DND-41 (cell line): ENCODE measurements at regions not wholly inside any gene's neighbourhood (a gene's known extent, or its start where the extent isn't known, plus 50 kb on each side); places are given as distances from the start of the nearest gene placed in this dataset.

ENCODE experiments used
- ATAC-seq: fragments of 200-7000 bp; cut with Tn5 transposase; 3 replicates; pipeline ENCODE4 v1.9.1; 2021; ENCODE audit warnings: low read depth; ENCODE audit not compliant: insufficient read depth
- DNase-seq: peaks from one replicate; pipeline ENCODE4 v3.0.0-alpha.2; 2020
- H2AFZ ChIP-seq: 2 replicates; pipeline ENCODE4 v1.6.0; 2012; ENCODE audit warnings: low read depth, low read length
- H3K27ac ChIP-seq: 2 replicates; pipeline ENCODE4 v1.5.1; 2012; ENCODE audit warnings: low read length, inconsistent platforms
- H3K27me3 ChIP-seq: fragments of 200-600 bp; sonication (generic); 2 replicates; pipeline ENCODE4 v1.6.0; 2012; ENCODE audit warnings: low read length, mild to moderate bottlenecking, inconsistent platforms; ENCODE audit not compliant: insufficient read depth, poor library complexity
- H3K36me3 ChIP-seq: 2 replicates; pipeline ENCODE4 v1.5.1; 2012; ENCODE audit warnings: low read length, inconsistent platforms; ENCODE audit not compliant: insufficient read depth
- H3K4me1 ChIP-seq: 2 replicates; pipeline ENCODE4 v1.5.1; 2012; ENCODE audit warnings: mild to moderate bottlenecking, low read length; ENCODE audit not compliant: insufficient read depth
- H3K4me2 ChIP-seq: 2 replicates; pipeline ENCODE4 v1.6.0; 2012; ENCODE audit warnings: mild to moderate bottlenecking, moderate library complexity, low read length, inconsistent platforms; ENCODE audit not compliant: insufficient read depth
- H3K4me3 ChIP-seq, 2 experiments: fragments of 200-600 bp in 1 of 2; shearing (Covaris generic) in 1 of 2; 2 replicates each; pipeline ENCODE4 v1.5.1; 2012 to 2016; ENCODE audit warnings: inconsistent platforms in 2 of 2, low read length in 2 of 2, mild to moderate bottlenecking in 2 of 2, low read depth in 1 of 2, moderate library complexity in 1 of 2
- H3K79me2 ChIP-seq: 2 replicates; pipeline ENCODE4 v1.6.0; 2012; ENCODE audit warnings: low read length, inconsistent platforms; ENCODE audit not compliant: insufficient read depth
- H3K9ac ChIP-seq: 2 replicates; pipeline ENCODE4 v1.6.0; 2012; ENCODE audit warnings: low read depth, mild to moderate bottlenecking, inconsistent platforms, low read length, moderate library complexity
- H3K9me3 ChIP-seq: 2 replicates; pipeline ENCODE4 v1.5.1; 2012; ENCODE audit warnings: low read length, moderate library complexity, mild to moderate bottlenecking, inconsistent platforms; ENCODE audit not compliant: insufficient read depth, severe bottlenecking
- H4K20me1 ChIP-seq: 2 replicates; pipeline ENCODE4 v1.6.0; 2012; ENCODE audit warnings: low read length; ENCODE audit not compliant: insufficient read depth
- EZH2 ChIP-seq: IDR thresholded peaks from 3 replicates; pipeline ENCODE4 v1.6.1; 2012; ENCODE audit warnings: borderline replicate concordance, low read depth, mild to moderate bottlenecking, moderate library complexity, low read length, inconsistent platforms; ENCODE audit not compliant: severe bottlenecking
- TF ChIP-seq, protein P1 (sequence below): IDR thresholded peaks from 2 replicates; pipeline ENCODE4 v1.5.1; 2012; ENCODE audit warnings: borderline replicate concordance, low read length, moderate library complexity, mild to moderate bottlenecking; ENCODE audit not compliant: poor library complexity, severe bottlenecking; ENCODE audit errors: extremely low read depth

DNA sequence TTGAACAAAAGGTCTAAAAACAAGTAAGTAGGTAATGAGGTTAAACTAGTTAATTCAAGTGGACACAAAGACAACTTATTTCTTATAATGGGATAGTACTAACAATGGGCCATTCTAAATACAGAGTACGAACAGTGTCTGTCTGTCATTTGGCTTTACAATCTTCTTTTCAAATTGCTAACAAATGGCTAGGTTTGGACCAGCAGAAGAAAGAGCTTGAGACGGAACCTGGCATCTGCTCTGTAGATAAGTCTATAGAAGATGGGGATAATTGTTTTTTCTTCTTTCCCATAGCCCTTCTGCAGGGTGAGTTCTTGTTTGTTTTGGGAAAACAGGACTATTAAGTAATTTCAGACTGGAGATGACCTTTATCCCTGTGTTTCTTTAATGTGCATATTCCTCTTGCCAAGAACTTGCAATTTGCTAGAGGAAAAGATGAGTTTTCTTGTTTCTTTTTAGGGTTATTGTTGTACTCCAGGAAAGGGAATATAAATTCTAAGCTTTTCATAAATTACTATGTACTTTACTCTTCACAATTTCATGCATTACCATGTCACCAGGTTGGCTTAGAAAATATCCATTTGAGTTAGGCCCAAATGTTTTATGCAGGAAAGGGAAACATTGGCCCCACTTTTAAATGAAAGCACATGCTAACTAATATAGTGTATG is 500.5 kb upstream of the SYT4 start:
- no peak overlapping the region for H3K9ac ChIP-seq
- ATAC-seq: no peak
- no peak overlapping the region for H3K4me2 ChIP-seq
- TF ChIP-seq EZH2: no peak
- TF ChIP-seq, protein P1, sequence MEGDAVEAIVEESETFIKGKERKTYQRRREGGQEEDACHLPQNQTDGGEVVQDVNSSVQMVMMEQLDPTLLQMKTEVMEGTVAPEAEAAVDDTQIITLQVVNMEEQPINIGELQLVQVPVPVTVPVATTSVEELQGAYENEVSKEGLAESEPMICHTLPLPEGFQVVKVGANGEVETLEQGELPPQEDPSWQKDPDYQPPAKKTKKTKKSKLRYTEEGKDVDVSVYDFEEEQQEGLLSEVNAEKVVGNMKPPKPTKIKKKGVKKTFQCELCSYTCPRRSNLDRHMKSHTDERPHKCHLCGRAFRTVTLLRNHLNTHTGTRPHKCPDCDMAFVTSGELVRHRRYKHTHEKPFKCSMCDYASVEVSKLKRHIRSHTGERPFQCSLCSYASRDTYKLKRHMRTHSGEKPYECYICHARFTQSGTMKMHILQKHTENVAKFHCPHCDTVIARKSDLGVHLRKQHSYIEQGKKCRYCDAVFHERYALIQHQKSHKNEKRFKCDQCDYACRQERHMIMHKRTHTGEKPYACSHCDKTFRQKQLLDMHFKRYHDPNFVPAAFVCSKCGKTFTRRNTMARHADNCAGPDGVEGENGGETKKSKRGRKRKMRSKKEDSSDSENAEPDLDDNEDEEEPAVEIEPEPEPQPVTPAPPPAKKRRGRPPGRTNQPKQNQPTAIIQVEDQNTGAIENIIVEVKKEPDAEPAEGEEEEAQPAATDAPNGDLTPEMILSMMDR: no peak
- no peak overlapping the region for H3K4me3 ChIP-seq
- no peak overlapping the region for H3K27ac ChIP-seq
- H3K4me1 ChIP-seq: no peaks in the 10 kb centered on the region
- DNase-seq: no peak
- no peaks in the 10 kb centered on the region for H3K79me2 ChIP-seq
- H3K9me3 ChIP-seq: no peaks in the 10 kb centered on the region
- no peaks in the 10 kb centered on the region for H3K36me3 ChIP-seq
- no peaks in the 10 kb centered on the region for H4K20me1 ChIP-seq
- no peaks in the 10 kb centered on the region for H3K27me3 ChIP-seq
- no peak overlapping the region for H2AFZ ChIP-seq

DNA sequence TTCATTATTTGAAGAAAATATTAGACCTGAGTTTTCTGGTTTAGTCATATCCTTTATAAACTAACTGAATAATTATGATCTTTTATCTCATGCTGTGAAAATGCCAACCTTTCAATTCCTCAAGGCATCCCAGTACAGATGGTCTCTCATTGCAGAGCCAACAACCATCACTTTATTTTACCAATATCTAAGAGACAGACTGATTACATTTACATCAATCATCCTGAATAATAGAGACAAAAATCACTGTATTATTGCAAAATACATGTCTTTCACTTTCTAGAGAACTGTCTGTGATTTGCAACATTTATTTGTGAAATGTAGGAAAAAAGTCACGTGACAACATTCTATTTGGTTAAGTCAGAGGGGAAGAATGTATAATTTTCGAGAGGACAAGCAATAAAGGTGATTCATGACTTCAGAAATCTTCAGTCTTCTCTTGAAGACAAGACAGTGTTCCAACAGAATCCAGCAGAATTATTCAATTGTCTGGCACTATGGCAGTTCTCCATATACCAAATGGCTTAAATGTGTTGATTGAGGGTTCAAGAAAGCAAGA is 503.6 kb upstream of the SYT4 start:
- no peaks in the 10 kb centered on the region for H3K4me1 ChIP-seq
- no peaks in the 10 kb centered on the region for H3K27me3 ChIP-seq
- no peak for DNase-seq

DNA sequence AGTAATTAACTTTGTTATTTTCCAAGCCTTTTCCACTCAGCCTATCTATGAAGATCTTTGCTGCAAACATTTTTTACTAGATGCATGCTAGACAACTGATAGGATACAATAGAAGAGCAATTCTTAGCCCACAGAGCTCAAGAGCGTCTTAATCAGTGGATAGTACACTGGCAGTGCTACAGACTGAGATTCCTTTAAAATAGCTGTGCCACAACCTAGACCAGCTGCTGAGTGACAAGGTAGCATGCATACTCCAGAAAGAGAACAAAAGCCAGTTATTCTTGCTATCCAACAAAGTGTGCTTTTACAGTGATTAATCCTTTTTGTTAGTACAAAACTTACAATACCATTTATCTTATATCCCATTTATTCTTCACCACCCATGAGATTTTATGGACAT is 507.9 kb upstream of the SYT4 start:
- Histone ChIP-seq H3K9ac (no peak overlapping the region), H3K79me2 (no peaks in the 10 kb centered on the region), H4K20me1 (no peaks in the 10 kb centered on the region), H2AFZ (no peak overlapping the region), H3K4me1 (no peaks in the 10 kb centered on the region), H3K9me3 (no peaks in the 10 kb centered on the region), H3K4me3 (no peak overlapping the region), H3K4me2 (no peak overlapping the region), H3K27ac (no peak overlapping the region), H3K27me3 (no peaks in the 10 kb centered on the region), H3K36me3 (no peaks in the 10 kb centered on the region)
- ATAC-seq (no peak), DNase-seq (no peak)
- no peak for TF ChIP-seq EZH2
- TF ChIP-seq, protein P1: no peak

More for the DNA sequence above, 503.6 kb upstream of the SYT4 start:
- H3K9me3 ChIP-seq: no peaks in the 10 kb centered on the region
- no peak for ATAC-seq
- H3K4me3 ChIP-seq: no peak overlapping the region
- TF ChIP-seq, protein P1: no peak
- TF ChIP-seq EZH2: no peak
- no peak overlapping the region for H3K4me2 ChIP-seq
- H4K20me1 ChIP-seq: no peaks in the 10 kb centered on the region
- no peak overlapping the region for H3K9ac ChIP-seq
- H2AFZ ChIP-seq: no peak overlapping the region
- no peak overlapping the region for H3K27ac ChIP-seq
- H3K36me3 ChIP-seq: no peaks in the 10 kb centered on the region
- no peaks in the 10 kb centered on the region for H3K79me2 ChIP-seq
